C4-2B (cell line): ENCODE measurements at regions not wholly inside any gene's neighbourhood (a gene's known extent, or its start where the extent isn't known, plus 50 kb on each side); places are given as distances from the start of the nearest gene placed in this dataset.

Experiments
- CTCF ChIP-seq: fragments of 450-650 bp; conservative IDR thresholded peaks from 2 replicates; pipeline ENCODE4 v1.5.1; 2017; ENCODE audit warnings: mild to moderate bottlenecking
- ZFX ChIP-seq: fragments of 450-650 bp; IDR thresholded peaks from 2 replicates; pipeline ENCODE4 v1.6.1; 2017

- no peak for TF ChIP-seq CTCF
- no peak for TF ChIP-seq ZFX
These were observed 119.8 kb downstream of the XRCC2 start for GRCh38 chr7:152556013-152556755.
